OCI-LY1 (cell line): ENCODE measurements at regions not wholly inside any gene's neighbourhood (a gene's known extent, or its start where the extent isn't known, plus 50 kb on each side); places are given as distances from the start of the nearest gene placed in this dataset.

Source experiments
- CTCF ChIP-seq: fragments of 200-600 bp; sonication (generic), shearing (Covaris generic); IDR thresholded peaks from 2 replicates; pipeline ENCODE4 v1.5.1; 2017; ENCODE audit warnings: mild to moderate bottlenecking, antibody characterized with exemption, low read length, moderate library complexity, mixed read lengths
- EZH2 ChIP-seq: fragments of 200-600 bp; sonication (generic), shearing (Covaris generic); IDR thresholded peaks from 2 replicates; pipeline ENCODE4 v1.8.0; 2017; ENCODE audit warnings: borderline replicate concordance, mixed run types, mild to moderate bottlenecking, antibody characterized with exemption, low read length, moderate library complexity, mixed read lengths

DNA sequence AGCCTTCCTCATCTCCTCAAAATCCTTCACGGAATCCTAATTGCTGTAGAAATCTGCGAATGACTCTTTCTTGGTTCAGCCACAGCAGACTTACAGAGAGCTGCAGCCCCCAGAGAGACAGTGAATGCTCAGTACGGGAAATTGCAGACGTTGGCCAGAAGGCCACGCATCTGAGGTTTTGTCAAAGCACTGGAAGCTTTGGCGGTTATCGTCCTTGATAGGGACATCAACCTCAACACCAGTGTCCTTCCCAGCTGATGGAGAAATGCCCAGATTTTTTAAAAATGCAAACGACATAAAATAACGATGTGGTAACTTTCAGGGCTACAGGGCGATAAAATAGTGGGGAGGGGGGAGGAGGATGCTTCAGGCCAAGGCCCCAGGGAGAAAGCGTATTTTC is 166.6 kb upstream of the CIBAR2 start:
- TF ChIP-seq CTCF (no peak), EZH2 (no peak)
